Anterior cingulate cortex (tissue), 58 donors: ENCODE measurements at regions not wholly inside any gene's neighbourhood (a gene's known extent, or its start where the extent isn't known, plus 50 kb on each side); places are given as distances from the start of the nearest gene placed in this dataset.
"Not testable (repeated sequence)": the region's sequence is repeated elsewhere in the genome, so short reads cannot be mapped to it uniquely, and the experiment has no call there.

Source experiments
- DNase-seq, 58 donors: peaks; one replicate each; lab custom pipeline; 2025; lab: John Stamatoyannopoulos, UW

DNA sequence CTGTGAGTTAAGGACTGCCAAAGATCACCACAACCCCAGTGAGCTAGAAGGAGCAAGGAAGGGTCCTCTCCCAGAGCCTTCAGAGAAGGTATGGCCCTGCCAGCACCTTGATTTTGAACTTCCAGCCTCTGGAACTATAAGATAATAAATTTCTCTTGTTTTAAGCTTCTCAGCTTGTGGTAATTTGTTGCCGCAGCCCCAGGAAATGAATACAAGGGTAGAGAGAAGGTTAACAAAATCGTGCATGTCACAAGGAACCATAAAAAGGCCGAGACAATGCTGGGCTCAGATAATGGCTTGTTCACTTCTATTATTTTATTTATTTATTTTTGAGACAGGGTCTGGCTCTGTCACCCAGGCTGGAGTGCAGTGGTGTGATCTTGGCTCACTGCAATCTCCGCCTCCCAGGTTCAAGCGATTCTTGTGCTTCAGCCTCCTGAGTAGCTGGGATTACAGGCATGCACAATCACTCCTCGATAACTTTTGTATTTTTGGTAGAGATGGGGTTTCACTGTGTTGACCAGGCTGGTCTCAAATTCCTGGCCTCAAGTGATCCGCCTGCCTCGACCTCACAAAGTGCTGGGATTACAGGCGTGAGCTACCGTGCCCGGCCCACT, 71.5 kb downstream of the WSB1 start:
- DNase-seq = not testable (repeated sequence)

DNA sequence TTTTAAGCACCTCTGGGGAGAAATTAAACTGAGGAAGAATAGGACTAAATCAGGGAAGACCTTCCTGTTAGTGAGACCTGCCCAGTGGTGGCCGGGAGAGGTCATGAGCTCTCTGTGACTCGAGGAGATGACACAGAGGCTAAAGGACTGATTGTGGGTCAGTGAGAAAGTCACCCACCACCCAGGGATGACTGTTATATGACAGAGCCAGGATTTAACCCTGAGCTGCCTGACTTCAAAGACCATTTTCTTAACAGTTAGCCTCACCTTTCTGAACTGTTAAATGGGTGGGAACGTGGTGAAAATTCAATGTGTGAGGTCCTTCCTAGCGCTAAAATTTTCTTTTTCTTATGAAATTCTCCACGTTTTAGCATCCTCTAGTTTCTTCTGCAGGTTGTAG, 72.5 kb downstream of the WSB1 start:
- DNase-seq = no peak

GRCh38 chr17:27367121-27367981, 73.4 kb downstream of the WSB1 start:
- DNase-seq = no peak

DNA sequence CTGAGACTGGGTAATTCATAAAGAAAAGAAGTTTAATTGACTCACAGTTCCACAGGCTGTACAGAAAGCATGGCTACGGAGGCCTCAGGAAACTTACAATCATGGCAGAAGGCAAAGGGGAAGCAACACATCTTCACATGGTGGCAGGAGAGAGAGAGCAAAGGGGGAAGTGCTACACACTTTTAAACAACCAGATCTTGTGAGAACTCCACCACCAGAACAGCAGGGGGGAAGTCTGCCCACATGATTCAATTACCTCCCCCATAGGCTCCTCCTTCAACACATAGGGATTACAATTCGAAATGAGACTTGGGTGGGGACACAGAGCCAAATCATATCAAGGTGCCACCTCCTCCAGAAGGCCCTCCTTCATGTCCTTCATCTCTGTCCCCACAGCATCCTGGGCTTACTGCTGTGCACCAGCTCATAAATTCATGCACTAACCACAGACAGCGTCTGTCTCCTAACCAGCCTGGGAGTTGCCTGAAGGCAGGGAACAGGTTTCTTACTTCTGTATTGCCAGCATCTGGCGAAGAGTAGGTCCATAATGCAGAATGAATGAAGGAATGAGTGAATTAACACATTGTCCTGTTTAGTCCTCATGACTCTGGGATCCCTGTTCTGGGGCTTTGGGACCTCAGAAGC, 74.4 kb downstream of the WSB1 start:
- DNase-seq = no peak

DNA sequence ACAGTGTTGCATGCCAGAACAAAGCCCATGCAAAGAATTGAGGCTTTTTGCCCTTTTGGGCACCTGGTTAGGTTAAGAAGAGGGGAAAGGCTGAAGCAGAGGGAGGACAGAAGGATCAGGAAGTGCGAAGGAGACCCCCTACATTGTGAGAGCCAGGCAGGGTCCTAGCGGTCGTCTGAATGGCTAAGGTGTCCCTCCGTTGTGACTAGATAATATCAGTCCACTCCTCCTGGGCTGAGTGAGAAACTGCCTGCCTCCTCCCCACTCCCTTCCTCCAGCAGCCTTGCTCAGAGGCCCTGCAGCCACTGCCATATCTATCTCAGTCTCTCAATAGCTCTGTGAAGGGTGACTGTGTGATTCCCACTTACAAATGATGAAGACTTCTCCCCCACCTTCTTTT, 75.1 kb downstream of the WSB1 start:
- no peak for DNase-seq

DNA sequence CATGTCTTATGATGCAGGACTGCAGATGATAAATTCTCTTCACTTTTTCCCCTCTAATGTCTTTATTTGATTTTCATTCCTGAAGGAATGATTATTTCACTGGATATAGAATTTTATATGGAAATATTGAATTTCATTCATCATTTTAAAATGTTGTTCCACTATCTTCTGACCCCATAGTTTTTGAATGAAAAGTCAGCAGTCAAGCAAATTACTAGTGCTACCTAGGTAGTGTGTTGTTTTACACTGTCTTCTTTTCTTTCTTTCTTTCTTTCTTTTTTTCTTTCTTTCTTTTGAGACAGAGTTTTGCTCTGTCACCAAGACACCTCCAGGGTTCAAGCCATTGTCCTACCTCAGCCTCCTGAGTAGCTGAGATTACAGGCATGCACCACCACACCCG, 76.9 kb downstream of the WSB1 start:
- DNase-seq = no peak

- DNase-seq = not testable (repeated sequence)
These were observed 79.8 kb downstream of the WSB1 start for GRCh38 chr17:27373695-27374094.

- DNase-seq = no peak
These were observed 79.4 kb upstream of the KSR1 start for GRCh38 chr17:27376637-27377547.

DNA sequence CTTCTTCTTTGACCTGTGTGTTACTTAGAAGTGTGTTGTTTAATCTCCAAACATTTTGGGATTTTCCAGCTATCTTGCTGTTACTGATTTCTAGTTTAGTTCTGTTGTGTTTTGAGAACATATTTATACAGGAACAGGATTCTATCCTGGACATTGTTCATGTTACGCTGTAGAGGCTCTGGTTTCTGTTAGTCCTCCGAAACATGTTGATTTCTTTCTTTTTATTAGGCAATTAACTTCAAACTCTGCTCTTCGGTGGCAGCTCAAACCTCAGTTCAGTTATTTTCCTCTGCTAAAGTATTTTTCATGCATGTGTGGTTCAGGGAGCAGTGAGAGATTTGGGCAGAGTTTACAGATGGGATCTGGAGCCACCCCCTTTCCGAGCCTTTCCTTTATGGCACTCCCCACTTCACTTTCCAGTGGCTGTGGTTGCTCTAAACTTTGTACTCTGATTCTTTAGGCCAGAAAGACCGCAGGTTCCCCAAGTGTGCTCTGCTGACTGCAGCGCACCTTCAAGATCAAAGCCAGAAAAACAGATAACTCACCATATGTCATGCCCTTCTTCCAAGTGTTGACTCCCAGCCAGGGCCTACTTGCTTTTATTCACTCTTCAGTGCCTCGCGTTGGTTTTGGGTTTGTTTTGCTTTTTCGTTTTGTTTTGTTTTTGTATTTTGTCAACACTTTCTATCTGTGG, 77.6 kb upstream of the KSR1 start:
- DNase-seq = no peak

GRCh38 chr17:27379888-27380533, 76.2 kb upstream of the KSR1 start:
- DNase-seq = peak in 53 of 58 donors; percentile 9 to 80 (median 50)

DNA sequence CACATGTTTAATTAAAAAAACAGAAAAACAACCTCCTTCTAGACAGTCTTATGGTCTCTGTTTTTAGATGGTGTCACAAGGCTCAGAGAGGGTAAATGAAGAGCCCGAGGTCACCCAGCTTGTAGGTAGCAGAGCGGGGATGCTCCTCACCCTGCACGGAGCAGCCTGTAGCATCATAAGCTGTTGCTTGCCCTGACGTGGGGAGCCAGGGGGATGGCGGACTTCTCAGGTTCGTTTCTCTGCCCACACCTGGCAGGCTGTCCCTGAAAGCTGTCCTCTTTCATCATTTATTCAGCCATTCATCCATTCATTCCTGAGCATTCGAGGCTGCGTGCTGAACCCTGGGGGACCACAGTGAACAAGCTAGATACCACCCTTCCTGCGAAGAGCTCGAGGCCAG, 75.7 kb upstream of the KSR1 start:
- DNase-seq = peak in 2 of 58 donors; percentile 29 to 50

DNA sequence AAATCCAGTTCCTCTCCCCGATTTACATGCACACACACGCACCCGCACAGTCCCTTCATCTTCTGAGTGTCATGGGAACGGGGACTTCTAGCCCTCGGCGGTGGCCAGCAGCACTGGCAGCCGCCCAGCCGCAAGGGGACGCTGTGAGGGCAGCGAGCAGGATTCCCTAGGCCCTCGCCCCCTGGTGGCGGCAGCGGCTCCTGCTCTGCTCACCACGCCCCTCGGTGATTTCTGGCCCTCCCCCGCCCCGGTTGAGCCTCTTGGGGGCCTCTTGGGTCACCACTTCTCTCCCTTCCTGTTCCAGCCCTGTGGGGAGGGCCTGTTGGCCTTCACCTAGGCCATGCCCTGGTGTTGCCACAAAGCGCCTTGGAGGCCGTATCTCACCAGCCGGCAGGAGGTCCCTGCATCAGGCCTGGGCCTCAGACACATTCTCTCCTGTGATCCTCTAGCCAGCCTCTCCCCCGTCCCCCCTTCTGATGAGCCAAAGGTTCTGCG, 75.2 kb upstream of the KSR1 start:
- DNase-seq = peak in 48 of 58 donors; percentile 9 to 71 (median 36)

DNA sequence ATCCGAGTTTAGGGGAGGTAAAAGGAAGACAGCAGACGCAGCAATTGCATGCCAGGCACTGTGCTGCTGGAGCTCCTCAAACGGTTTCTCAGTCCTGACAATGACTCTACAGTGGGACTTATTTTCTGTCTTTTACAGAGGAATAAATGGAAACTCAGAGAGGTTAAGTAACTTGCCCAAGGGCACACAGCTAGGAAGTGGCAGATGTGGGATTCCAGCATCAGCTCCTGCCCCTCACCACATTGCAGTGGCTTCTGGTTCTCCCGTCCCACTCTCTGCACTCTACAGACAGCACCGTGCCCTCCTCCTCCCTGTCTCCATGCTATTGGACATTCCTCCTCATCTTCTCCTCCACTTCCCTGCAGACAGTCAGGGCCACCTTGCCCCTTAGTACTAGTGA, 74.2 kb upstream of the KSR1 start:
- no peak for DNase-seq

DNA sequence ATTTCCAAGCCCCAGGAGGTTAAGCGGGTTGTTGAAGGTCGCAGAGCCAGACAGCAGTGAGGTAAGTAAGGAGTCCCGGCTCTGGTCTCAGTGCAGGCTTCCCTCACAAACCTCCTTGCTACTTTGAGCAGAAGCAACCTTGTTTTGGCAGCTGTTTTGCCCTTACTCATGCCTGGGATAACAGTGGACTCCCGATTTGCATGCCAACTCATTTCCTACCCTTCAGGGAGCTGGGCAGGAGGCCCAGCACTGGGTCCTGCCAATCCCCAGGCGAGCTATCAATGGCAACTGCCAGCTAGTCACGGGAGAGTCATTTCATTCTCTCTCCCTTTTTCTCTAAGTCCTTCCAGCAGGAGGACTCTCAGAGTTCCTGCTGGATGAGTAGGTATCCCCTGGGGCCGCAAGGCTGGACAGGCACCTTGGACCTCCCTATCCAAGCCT, 72.0 kb upstream of the KSR1 start:
- DNase-seq = peak in 55 of 58 donors; percentile 11 to 89 (median 57)

DNA sequence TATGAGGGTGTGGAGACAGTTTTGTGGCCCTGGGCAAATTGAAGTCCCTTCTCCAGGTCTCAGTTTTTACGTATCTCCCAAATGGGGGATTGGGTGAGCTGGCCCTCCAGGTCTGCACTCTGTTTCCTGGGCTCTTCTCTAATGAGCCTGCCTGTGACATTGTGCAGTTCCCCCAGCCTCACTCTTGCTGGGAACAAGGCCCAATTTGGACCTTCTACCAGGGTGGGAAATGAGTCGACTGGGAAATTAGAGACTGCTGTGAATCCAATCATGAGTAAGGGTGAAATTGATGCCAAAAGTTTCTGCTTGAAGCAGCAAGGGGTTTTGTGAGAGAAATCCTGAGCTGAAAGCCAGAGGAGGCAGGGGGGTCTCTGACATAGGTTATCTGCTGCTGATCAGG, 71.5 kb upstream of the KSR1 start:
- peak in 3 of 58 donors; percentile 29 to 50 (median 32) for DNase-seq

GRCh38 chr17:27385626-27386025, 70.6 kb upstream of the KSR1 start:
- DNase-seq = no peak

DNA sequence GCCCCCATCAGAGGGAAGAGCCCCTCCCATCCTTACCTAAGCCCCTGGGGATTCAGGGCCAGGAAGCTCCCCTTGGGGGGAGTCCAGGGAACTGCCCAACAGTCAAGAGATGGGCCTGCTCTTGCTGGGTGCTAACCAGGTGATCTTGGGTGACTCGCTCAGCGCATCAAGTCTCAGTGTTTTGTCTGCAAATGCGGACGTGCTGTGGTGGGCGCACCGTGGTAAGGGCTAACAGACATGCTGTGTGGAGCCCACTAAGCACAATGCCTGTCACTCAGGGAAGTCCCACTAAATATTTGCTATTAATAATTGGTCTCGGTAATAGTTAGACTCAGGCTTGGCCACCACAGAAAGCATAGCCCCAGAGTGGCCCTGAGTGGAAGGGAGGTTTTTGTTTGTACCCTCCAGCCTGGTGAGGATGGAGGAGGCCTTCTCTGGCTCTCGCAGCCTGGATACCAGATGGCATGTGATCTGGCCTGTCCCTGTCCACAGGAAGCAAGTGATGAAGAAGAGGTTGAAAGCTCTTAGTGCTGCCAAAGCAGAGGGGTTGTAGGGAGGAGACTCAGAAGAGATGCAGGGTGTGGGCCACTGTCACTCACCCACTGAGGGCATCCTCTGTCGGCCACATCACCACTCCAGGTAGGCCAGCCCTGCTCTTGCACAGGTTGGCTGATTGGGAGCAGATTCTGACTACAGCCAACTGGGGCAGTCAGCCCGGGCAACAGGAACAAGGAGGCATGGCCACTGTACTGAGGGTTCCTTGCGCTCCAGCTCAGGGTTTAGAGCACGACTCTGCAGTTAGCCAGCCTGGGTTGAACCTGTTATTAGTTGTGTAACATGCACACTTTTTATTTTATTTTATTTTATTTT, 69.8 kb upstream of the KSR1 start:
- no peak for DNase-seq

DNA sequence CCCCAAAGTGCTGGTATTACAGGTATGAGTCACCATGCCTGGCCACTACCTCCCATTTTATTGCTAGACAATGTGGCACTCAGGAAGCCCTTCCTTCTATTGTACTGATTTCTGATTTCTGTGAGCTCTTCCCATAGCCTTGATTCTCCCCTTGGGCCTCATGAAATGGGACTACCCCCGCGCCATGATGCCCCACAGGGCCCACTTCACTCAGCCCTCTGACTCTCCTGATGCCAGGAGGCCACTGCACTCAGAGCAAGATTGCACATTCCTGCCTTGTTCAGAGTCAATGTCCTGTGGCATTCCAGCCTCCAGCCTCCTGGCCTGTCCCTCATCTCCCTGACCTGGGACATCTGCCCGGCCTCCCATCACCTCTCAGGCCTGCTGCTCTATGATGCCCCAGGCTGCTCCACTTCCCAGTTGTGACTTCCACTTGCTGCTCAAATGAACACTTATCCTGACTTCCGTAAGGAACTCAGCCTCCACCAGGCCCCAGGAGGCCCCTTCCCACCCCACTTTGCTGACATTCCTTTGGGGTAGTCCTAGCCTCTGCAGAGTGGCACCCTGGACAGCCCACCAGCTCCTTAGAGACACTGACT, 66.6 kb upstream of the KSR1 start:
- no peak for DNase-seq
